Activated naive CD4-positive, alpha-beta T cell treated with anti-CD3 and anti-CD28 coated beads, Interleukin-2, amount 50 U/mL, for 72 hours (primary cell): ENCODE measurements at regions not wholly inside any gene's neighbourhood (a gene's known extent, or its start where the extent isn't known, plus 50 kb on each side); places are given as distances from the start of the nearest gene placed in this dataset.

Experiments used
- ATAC-seq, 2 donors: fragments of 150-1000 bp; cut with Tn5 transposase; 2 replicates each; pipeline ENCODE4 v1.10.0; 2021; ENCODE audit warnings: mild to moderate bottlenecking in 2 of 2, moderate library complexity in 2 of 2
- DNase-seq, 2 donors: peaks; one replicate each; pipeline ENCODE4 v3.0.0; 2021 to 2022; ENCODE audit warnings: low spot score in 2 of 2
- H3K27ac Mint-ChIP-seq, 2 donors: one replicate each; pipeline ENCODE4 v1.8.0; 2022; ENCODE audit warnings: mild to moderate bottlenecking in 2 of 2, mixed read lengths in 2 of 2
- H3K36me3 Mint-ChIP-seq, 2 donors: one replicate each; pipeline ENCODE4 v1.8.0; 2022; ENCODE audit warnings: mixed read lengths in 2 of 2
- H3K9me3 Mint-ChIP-seq, 2 donors: one replicate each; pipeline ENCODE4 v1.8.0; 2022; ENCODE audit warnings: mixed read lengths in 2 of 2

- Mint-ChIP-seq H3K36me3 (no peaks in the 10 kb centered on the region), H3K27ac (no peak overlapping the region), H3K9me3 (peaks cover 0 to 4% of the 10 kb centered on the region in 2 donors)
- no peak for ATAC-seq
- no peak for DNase-seq
These were observed 194.7 kb upstream of the FAR2 start for GRCh38 chr12:28954333-28954732.

GRCh38 chr12:28955491-28955890 is 193.6 kb upstream of the FAR2 start:
- DNase-seq = no peak
- Mint-ChIP-seq H3K9me3 (peaks cover 0 to 5% of the 10 kb centered on the region in 2 donors), H3K27ac (no peak overlapping the region), H3K36me3 (no peaks in the 10 kb centered on the region)
- ATAC-seq = no peak

GRCh38 chr12:28955931-28956330 is 193.1 kb upstream of the FAR2 start:
- DNase-seq (no peak), ATAC-seq (no peak)
- no peaks in the 10 kb centered on the region for H3K36me3 Mint-ChIP-seq
- no peak overlapping the region for H3K27ac Mint-ChIP-seq
- H3K9me3 Mint-ChIP-seq = peaks cover 0 to 5% of the 10 kb centered on the region in 2 donors

GRCh38 chr12:28958553-28959195 is 190.4 kb upstream of the FAR2 start:
- no peak overlapping the region for H3K27ac Mint-ChIP-seq
- no peak for DNase-seq
- H3K9me3 Mint-ChIP-seq = peaks cover 0 to 5% of the 10 kb centered on the region in 2 donors
- ATAC-seq = no peak
- H3K36me3 Mint-ChIP-seq = no peaks in the 10 kb centered on the region

GRCh38 chr12:28961948-28962384 is 187.1 kb upstream of the FAR2 start:
- no peak overlapping the region for H3K27ac Mint-ChIP-seq
- no peak for ATAC-seq
- no peaks in the 10 kb centered on the region for H3K36me3 Mint-ChIP-seq
- DNase-seq = no peak
- peaks cover 0 to 5% of the 10 kb centered on the region in 2 donors for H3K9me3 Mint-ChIP-seq

GRCh38 chr12:28963554-28963953 is 185.5 kb upstream of the FAR2 start:
- Mint-ChIP-seq H3K9me3 (peaks cover 3 to 5% of the 10 kb centered on the region in 2 donors), H3K36me3 (no peaks in the 10 kb centered on the region), H3K27ac (no peak overlapping the region)
- no peak for ATAC-seq
- DNase-seq = no peak

- DNase-seq (no peak), ATAC-seq (no peak)
- Mint-ChIP-seq H3K9me3 (peaks cover 0 to 3% of the 10 kb centered on the region in 2 donors), H3K27ac (no peak overlapping the region), H3K36me3 (no peaks in the 10 kb centered on the region)
These were observed 182.9 kb upstream of the FAR2 start for GRCh38 chr12:28966046-28966780.

- no peaks in the 10 kb centered on the region for H3K36me3 Mint-ChIP-seq
- peaks cover 0 to 3% of the 10 kb centered on the region in 2 donors for H3K9me3 Mint-ChIP-seq
- ATAC-seq (no peak), DNase-seq (no peak)
- H3K27ac Mint-ChIP-seq = no peak overlapping the region
These were observed 181.7 kb upstream of the FAR2 start for GRCh38 chr12:28967426-28967825.

- Mint-ChIP-seq H3K27ac (no peak overlapping the region), H3K36me3 (no peaks in the 10 kb centered on the region), H3K9me3 (no peaks in the 10 kb centered on the region)
- ATAC-seq (no peak), DNase-seq (no peak)
These were observed 175.6 kb upstream of the FAR2 start for GRCh38 chr12:28973491-28973890.

GRCh38 chr12:28974166-28974565 is 174.9 kb upstream of the FAR2 start:
- Mint-ChIP-seq H3K36me3 (no peaks in the 10 kb centered on the region), H3K9me3 (no peaks in the 10 kb centered on the region), H3K27ac (no peak overlapping the region)
- DNase-seq (no peak), ATAC-seq (no peak)

- no peaks in the 10 kb centered on the region for H3K36me3 Mint-ChIP-seq
These were observed 174.2 kb upstream of the FAR2 start for GRCh38 chr12:28974883-28975282.

GRCh38 chr12:28975564-28976340 is 173.3 kb upstream of the FAR2 start:
- Mint-ChIP-seq H3K27ac (no peak overlapping the region), H3K36me3 (no peaks in the 10 kb centered on the region), H3K9me3 (no peaks in the 10 kb centered on the region)
- DNase-seq (no peak), ATAC-seq (no peak)

More at GRCh38 chr12:28974883-28975282, 174.2 kb upstream of the FAR2 start:
- no peaks in the 10 kb centered on the region for H3K9me3 Mint-ChIP-seq
- ATAC-seq (no peak), DNase-seq (no peak)
- H3K27ac Mint-ChIP-seq = no peak overlapping the region

- Mint-ChIP-seq H3K27ac (no peak overlapping the region), H3K9me3 (no peaks in the 10 kb centered on the region), H3K36me3 (no peaks in the 10 kb centered on the region)
- no peak for ATAC-seq
- no peak for DNase-seq
These were observed 168.6 kb upstream of the FAR2 start for GRCh38 chr12:28980436-28980835.

GRCh38 chr12:28987538-28988324 is 161.3 kb upstream of the FAR2 start:
- ATAC-seq (no peak), DNase-seq (no peak)
- no peaks in the 10 kb centered on the region for H3K9me3 Mint-ChIP-seq
- H3K27ac Mint-ChIP-seq = no peak overlapping the region
- H3K36me3 Mint-ChIP-seq = no peaks in the 10 kb centered on the region

GRCh38 chr12:28988325-28988704 is 160.8 kb upstream of the FAR2 start:
- Mint-ChIP-seq H3K9me3 (no peaks in the 10 kb centered on the region), H3K36me3 (no peaks in the 10 kb centered on the region), H3K27ac (no peak overlapping the region)
- no peak for ATAC-seq
- DNase-seq = no peak

- ATAC-seq (no peak), DNase-seq (no peak)
- no peaks in the 10 kb centered on the region for H3K9me3 Mint-ChIP-seq
- no peaks in the 10 kb centered on the region for H3K36me3 Mint-ChIP-seq
- H3K27ac Mint-ChIP-seq = no peak overlapping the region
These were observed 157.5 kb upstream of the FAR2 start for GRCh38 chr12:28991626-28992025.

- no peak for DNase-seq
- H3K27ac Mint-ChIP-seq = no peak overlapping the region
- no peaks in the 10 kb centered on the region for H3K36me3 Mint-ChIP-seq
- H3K9me3 Mint-ChIP-seq = no peaks in the 10 kb centered on the region
- ATAC-seq = no peak
These were observed 155.4 kb upstream of the FAR2 start for GRCh38 chr12:28993720-28994119.
